ENCODE measurements at regions not wholly inside any gene's neighbourhood (a gene's known extent, or its start where the extent isn't known, plus 50 kb on each side); places are given as distances from the start of the nearest gene placed in this dataset.

GRCh38 chr15:46934851-46935250 is 782.5 kb upstream of the SEMA6D start:
- TF ChIP-seq CTCF (IDR thresholded peaks at IDR 0.05) (no peak), EP300 (IDR thresholded peaks at IDR 0.05) (no peak)
